ENCODE measurements at regions not wholly inside any gene's neighbourhood (a gene's known extent, or its start where the extent isn't known, plus 50 kb on each side); places are given as distances from the start of the nearest gene placed in this dataset.

GRCh38 chr1:199197695-199198094 is 558.9 kb downstream of the PTPRC start:
- H3K27me3 ChIP-seq (ENCODE audit: control insufficient read depth in 2 of 2, insufficient read depth in 2 of 2, low read length in 2 of 2): no peaks in the 10 kb centered on the region
- H3K9ac ChIP-seq (ENCODE audit: low read depth in 1 of 2, low read length in 2 of 2): no peak overlapping the region
- H3K4me3 ChIP-seq (ENCODE audit: low read length in 2 of 2): no peak overlapping the region
- H3K36me3 ChIP-seq (ENCODE audit: control insufficient read depth in 2 of 2, insufficient read depth in 2 of 2, low read length in 2 of 2): no peaks in the 10 kb centered on the region
- H3K9me3 ChIP-seq (ENCODE audit: control insufficient read depth in 2 of 2, low read length in 2 of 2): no peaks in the 10 kb centered on the region
- H3K4me1 ChIP-seq (ENCODE audit: control insufficient read depth in 2 of 2, insufficient read depth in 2 of 2, low read length in 2 of 2): no peaks in the 10 kb centered on the region
- no peak overlapping the region for H3K27ac ChIP-seq (ENCODE audit: low read depth in 2 of 2, low read length in 2 of 2)

GRCh38 chr1:199202331-199202730 is 563.5 kb downstream of the PTPRC start:
- Histone ChIP-seq H3K9me3 (ENCODE audit: control insufficient read depth in 2 of 2, low read length in 2 of 2) (no peaks in the 10 kb centered on the region), H3K9ac (ENCODE audit: low read depth in 1 of 2, low read length in 2 of 2) (no peak overlapping the region), H3K4me1 (ENCODE audit: control insufficient read depth in 2 of 2, insufficient read depth in 2 of 2, low read length in 2 of 2) (no peaks in the 10 kb centered on the region), H3K27ac (ENCODE audit: low read depth in 2 of 2, low read length in 2 of 2) (no peak overlapping the region), H3K27me3 (ENCODE audit: control insufficient read depth in 2 of 2, insufficient read depth in 2 of 2, low read length in 2 of 2) (no peaks in the 10 kb centered on the region), H3K4me3 (ENCODE audit: low read length in 2 of 2) (no peak overlapping the region), H3K36me3 (ENCODE audit: control insufficient read depth in 2 of 2, insufficient read depth in 2 of 2, low read length in 2 of 2) (no peaks in the 10 kb centered on the region)

- H3K9me3 ChIP-seq (ENCODE audit: control insufficient read depth in 2 of 2, low read length in 2 of 2): no peaks in the 10 kb centered on the region
- H3K9ac ChIP-seq (ENCODE audit: low read depth in 1 of 2, low read length in 2 of 2): no peak overlapping the region
- no peak overlapping the region for H3K27ac ChIP-seq (ENCODE audit: low read depth in 2 of 2, low read length in 2 of 2)
- no peaks in the 10 kb centered on the region for H3K36me3 ChIP-seq (ENCODE audit: control insufficient read depth in 2 of 2, insufficient read depth in 2 of 2, low read length in 2 of 2)
- H3K4me3 ChIP-seq (ENCODE audit: low read length in 2 of 2): no peak overlapping the region
- H3K4me1 ChIP-seq (ENCODE audit: control insufficient read depth in 2 of 2, insufficient read depth in 2 of 2, low read length in 2 of 2): no peaks in the 10 kb centered on the region
- H3K27me3 ChIP-seq (ENCODE audit: control insufficient read depth in 2 of 2, insufficient read depth in 2 of 2, low read length in 2 of 2): no peaks in the 10 kb centered on the region
These were observed 565.4 kb downstream of the PTPRC start for GRCh38 chr1:199204231-199204630.

- Histone ChIP-seq H3K4me3 (ENCODE audit: low read length in 2 of 2) (no peak overlapping the region), H3K9me3 (ENCODE audit: control insufficient read depth in 2 of 2, low read length in 2 of 2) (no peaks in the 10 kb centered on the region), H3K36me3 (ENCODE audit: control insufficient read depth in 2 of 2, insufficient read depth in 2 of 2, low read length in 2 of 2) (no peaks in the 10 kb centered on the region), H3K4me1 (ENCODE audit: control insufficient read depth in 2 of 2, insufficient read depth in 2 of 2, low read length in 2 of 2) (no peaks in the 10 kb centered on the region), H3K27me3 (ENCODE audit: control insufficient read depth in 2 of 2, insufficient read depth in 2 of 2, low read length in 2 of 2) (no peaks in the 10 kb centered on the region), H3K9ac (ENCODE audit: low read depth in 1 of 2, low read length in 2 of 2) (no peak overlapping the region), H3K27ac (ENCODE audit: low read depth in 2 of 2, low read length in 2 of 2) (no peak overlapping the region)
These were observed 567.1 kb downstream of the PTPRC start for GRCh38 chr1:199205740-199206441.

GRCh38 chr1:199208847-199209246 is 570.0 kb downstream of the PTPRC start:
- Histone ChIP-seq H3K4me3 (ENCODE audit: low read length in 2 of 2) (no peak overlapping the region), H3K36me3 (ENCODE audit: control insufficient read depth in 2 of 2, insufficient read depth in 2 of 2, low read length in 2 of 2) (no peaks in the 10 kb centered on the region), H3K4me1 (ENCODE audit: control insufficient read depth in 2 of 2, insufficient read depth in 2 of 2, low read length in 2 of 2) (no peaks in the 10 kb centered on the region), H3K27me3 (ENCODE audit: control insufficient read depth in 2 of 2, insufficient read depth in 2 of 2, low read length in 2 of 2) (no peaks in the 10 kb centered on the region), H3K9ac (ENCODE audit: low read depth in 1 of 2, low read length in 2 of 2) (no peak overlapping the region), H3K27ac (ENCODE audit: low read depth in 2 of 2, low read length in 2 of 2) (no peak overlapping the region), H3K9me3 (ENCODE audit: control insufficient read depth in 2 of 2, low read length in 2 of 2) (no peaks in the 10 kb centered on the region)

GRCh38 chr1:199218065-199218464 is 579.2 kb downstream of the PTPRC start:
- Histone ChIP-seq H3K27me3 (ENCODE audit: control insufficient read depth in 2 of 2, insufficient read depth in 2 of 2, low read length in 2 of 2) (no peaks in the 10 kb centered on the region), H3K9me3 (ENCODE audit: control insufficient read depth in 2 of 2, low read length in 2 of 2) (no peaks in the 10 kb centered on the region), H3K27ac (ENCODE audit: low read depth in 2 of 2, low read length in 2 of 2) (no peak overlapping the region), H3K4me3 (ENCODE audit: low read length in 2 of 2) (no peak overlapping the region), H3K4me1 (ENCODE audit: control insufficient read depth in 2 of 2, insufficient read depth in 2 of 2, low read length in 2 of 2) (no peaks in the 10 kb centered on the region), H3K36me3 (ENCODE audit: control insufficient read depth in 2 of 2, insufficient read depth in 2 of 2, low read length in 2 of 2) (no peaks in the 10 kb centered on the region), H3K9ac (ENCODE audit: low read depth in 1 of 2, low read length in 2 of 2) (no peak overlapping the region)

GRCh38 chr1:199218533-199218932 is 579.7 kb downstream of the PTPRC start:
- no peak overlapping the region for H3K27ac ChIP-seq (ENCODE audit: low read depth in 2 of 2, low read length in 2 of 2)
- H3K9me3 ChIP-seq (ENCODE audit: control insufficient read depth in 2 of 2, low read length in 2 of 2): no peaks in the 10 kb centered on the region
- H3K4me1 ChIP-seq (ENCODE audit: control insufficient read depth in 2 of 2, insufficient read depth in 2 of 2, low read length in 2 of 2): no peaks in the 10 kb centered on the region
- no peak overlapping the region for H3K4me3 ChIP-seq (ENCODE audit: low read length in 2 of 2)
- no peak overlapping the region for H3K9ac ChIP-seq (ENCODE audit: low read depth in 1 of 2, low read length in 2 of 2)
- no peaks in the 10 kb centered on the region for H3K36me3 ChIP-seq (ENCODE audit: control insufficient read depth in 2 of 2, insufficient read depth in 2 of 2, low read length in 2 of 2)
- H3K27me3 ChIP-seq (ENCODE audit: control insufficient read depth in 2 of 2, insufficient read depth in 2 of 2, low read length in 2 of 2): no peaks in the 10 kb centered on the region

GRCh38 chr1:199220031-199220430 is 581.2 kb downstream of the PTPRC start:
- no peak overlapping the region for H3K27ac ChIP-seq (ENCODE audit: low read depth in 2 of 2, low read length in 2 of 2)
- H3K9ac ChIP-seq (ENCODE audit: low read depth in 1 of 2, low read length in 2 of 2): no peak overlapping the region
- no peaks in the 10 kb centered on the region for H3K27me3 ChIP-seq (ENCODE audit: control insufficient read depth in 2 of 2, insufficient read depth in 2 of 2, low read length in 2 of 2)

GRCh38 chr1:199221371-199222150 is 582.7 kb downstream of the PTPRC start:
- Histone ChIP-seq H3K4me3 (ENCODE audit: low read length in 2 of 2) (no peak overlapping the region), H3K4me1 (ENCODE audit: control insufficient read depth in 2 of 2, insufficient read depth in 2 of 2, low read length in 2 of 2) (no peaks in the 10 kb centered on the region), H3K9ac (ENCODE audit: low read depth in 1 of 2, low read length in 2 of 2) (no peak overlapping the region), H3K36me3 (ENCODE audit: control insufficient read depth in 2 of 2, insufficient read depth in 2 of 2, low read length in 2 of 2) (no peaks in the 10 kb centered on the region), H3K27ac (ENCODE audit: low read depth in 2 of 2, low read length in 2 of 2) (no peak overlapping the region), H3K27me3 (ENCODE audit: control insufficient read depth in 2 of 2, insufficient read depth in 2 of 2, low read length in 2 of 2) (no peaks in the 10 kb centered on the region), H3K9me3 (ENCODE audit: control insufficient read depth in 2 of 2, low read length in 2 of 2) (no peaks in the 10 kb centered on the region)

More at GRCh38 chr1:199220031-199220430, 581.2 kb downstream of the PTPRC start:
- Histone ChIP-seq H3K36me3 (ENCODE audit: control insufficient read depth in 2 of 2, insufficient read depth in 2 of 2, low read length in 2 of 2) (no peaks in the 10 kb centered on the region), H3K9me3 (ENCODE audit: control insufficient read depth in 2 of 2, low read length in 2 of 2) (no peaks in the 10 kb centered on the region), H3K4me1 (ENCODE audit: control insufficient read depth in 2 of 2, insufficient read depth in 2 of 2, low read length in 2 of 2) (no peaks in the 10 kb centered on the region), H3K4me3 (ENCODE audit: low read length in 2 of 2) (no peak overlapping the region)

GRCh38 chr1:199223936-199224335 is 585.1 kb downstream of the PTPRC start:
- no peak overlapping the region for H3K27ac ChIP-seq (ENCODE audit: low read depth in 2 of 2, low read length in 2 of 2)
- no peak overlapping the region for H3K4me3 ChIP-seq (ENCODE audit: low read length in 2 of 2)
- no peaks in the 10 kb centered on the region for H3K9me3 ChIP-seq (ENCODE audit: control insufficient read depth in 2 of 2, low read length in 2 of 2)
- no peaks in the 10 kb centered on the region for H3K36me3 ChIP-seq (ENCODE audit: control insufficient read depth in 2 of 2, insufficient read depth in 2 of 2, low read length in 2 of 2)
- no peaks in the 10 kb centered on the region for H3K4me1 ChIP-seq (ENCODE audit: control insufficient read depth in 2 of 2, insufficient read depth in 2 of 2, low read length in 2 of 2)
- no peak overlapping the region for H3K9ac ChIP-seq (ENCODE audit: low read depth in 1 of 2, low read length in 2 of 2)
- H3K27me3 ChIP-seq (ENCODE audit: control insufficient read depth in 2 of 2, insufficient read depth in 2 of 2, low read length in 2 of 2): no peaks in the 10 kb centered on the region

Measured in mucosa of rectum (tissue), 2 donors.